ENCODE measurements at regions not wholly inside any gene's neighbourhood (a gene's known extent, or its start where the extent isn't known, plus 50 kb on each side); places are given as distances from the start of the nearest gene placed in this dataset.

DNA sequence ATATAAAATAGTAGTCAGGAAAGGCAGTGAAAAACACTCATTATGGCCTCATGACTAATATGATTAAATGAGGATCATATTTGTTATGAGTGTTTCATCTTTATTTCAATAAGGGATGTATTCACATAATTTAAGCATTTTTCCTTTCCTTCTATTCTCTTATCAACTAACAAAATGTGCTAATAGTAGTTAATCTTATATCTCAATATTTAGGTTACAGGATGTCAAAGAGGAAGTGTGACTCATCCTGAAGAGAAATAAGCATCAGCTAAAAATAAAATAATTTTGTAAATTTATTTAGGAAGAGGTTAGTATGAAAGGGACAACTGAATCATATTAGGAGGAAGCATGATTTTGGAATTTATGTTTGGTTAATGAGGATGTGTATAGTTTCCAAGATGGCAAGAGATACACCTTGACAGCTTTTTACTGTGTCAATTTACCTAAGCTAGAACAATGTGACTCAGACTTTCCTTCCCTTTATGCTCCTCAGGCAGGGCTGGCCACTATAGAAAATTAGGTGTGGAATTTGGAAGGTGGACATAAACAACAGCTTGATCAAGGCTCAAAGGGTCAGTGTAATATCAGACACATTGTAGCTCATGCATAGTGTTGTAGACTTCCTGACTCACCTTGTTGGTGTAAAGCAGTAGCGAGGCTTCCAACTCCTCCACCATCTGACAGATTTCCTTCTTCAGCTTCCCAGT lies 172.7 kb downstream of the SLITRK1 start:
- no peak for DNase-seq (ENCODE audit: low read depth)
- TF ChIP-seq MYC (IDR thresholded peaks at IDR 0.05; ENCODE audit: low read depth, low read length) (no peak), CTCF (IDR thresholded peaks at IDR 0.05; ENCODE audit: low read depth, low read length) (no peak), POLR2A (IDR thresholded peaks at IDR 0.05; ENCODE audit: extremely low read depth, insufficient read length) (no peak)
- TF ChIP-seq, protein P1, sequence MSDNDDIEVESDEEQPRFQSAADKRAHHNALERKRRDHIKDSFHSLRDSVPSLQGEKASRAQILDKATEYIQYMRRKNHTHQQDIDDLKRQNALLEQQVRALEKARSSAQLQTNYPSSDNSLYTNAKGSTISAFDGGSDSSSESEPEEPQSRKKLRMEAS (IDR thresholded peaks at IDR 0.05; ENCODE audit: low read depth, low read length) = no peak
- no peak overlapping the region for H3K4me3 ChIP-seq (ENCODE audit: low read depth, low read length)

DNA sequence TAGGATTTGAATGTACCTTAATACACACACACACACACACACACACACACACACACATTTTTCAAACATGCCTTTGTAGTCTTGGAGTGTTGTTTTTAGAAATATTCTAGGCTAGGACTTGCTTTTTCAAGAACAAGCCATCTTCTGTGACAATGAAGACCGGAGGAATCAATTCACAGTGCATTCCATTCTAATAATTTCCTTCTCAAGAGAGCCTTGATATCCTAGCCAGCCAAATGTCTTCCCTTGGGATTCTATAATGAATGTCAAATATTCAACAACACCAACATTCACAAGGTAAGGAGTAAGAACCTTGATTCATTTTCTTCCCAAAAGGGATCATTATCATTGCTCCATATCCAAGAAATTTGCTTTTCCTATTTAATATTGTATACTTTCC lies 180.3 kb downstream of the SLITRK1 start:
- no peak overlapping the region for H3K4me3 ChIP-seq (ENCODE audit: low read depth, low read length)
- TF ChIP-seq MYC (IDR thresholded peaks at IDR 0.05; ENCODE audit: low read depth, low read length) (no peak), CTCF (IDR thresholded peaks at IDR 0.05; ENCODE audit: low read depth, low read length) (no peak), POLR2A (IDR thresholded peaks at IDR 0.05; ENCODE audit: extremely low read depth, insufficient read length) (no peak)
- TF ChIP-seq, protein P1 (IDR thresholded peaks at IDR 0.05; ENCODE audit: low read depth, low read length) = no peak
- DNase-seq (ENCODE audit: low read depth) = no peak

- no peak for DNase-seq (ENCODE audit: low read depth)
Observed at GRCh38 chr13:83692800-83693199, 189.5 kb downstream of the SLITRK1 start.

GRCh38 chr13:83691966-83692365 lies 190.3 kb downstream of the SLITRK1 start:
- no peak overlapping the region for H3K4me3 ChIP-seq (ENCODE audit: low read depth, low read length)
- no peak for TF ChIP-seq CTCF (IDR thresholded peaks at IDR 0.05; ENCODE audit: low read depth, low read length)
- no peak for TF ChIP-seq POLR2A (IDR thresholded peaks at IDR 0.05; ENCODE audit: extremely low read depth, insufficient read length)
- TF ChIP-seq MYC (IDR thresholded peaks at IDR 0.05; ENCODE audit: low read depth, low read length) = no peak
- TF ChIP-seq, protein P1 (IDR thresholded peaks at IDR 0.05; ENCODE audit: low read depth, low read length) = no peak

More at GRCh38 chr13:83692800-83693199, 189.5 kb downstream of the SLITRK1 start:
- no peak overlapping the region for H3K4me3 ChIP-seq (ENCODE audit: low read depth, low read length)
- TF ChIP-seq, protein P1 (IDR thresholded peaks at IDR 0.05; ENCODE audit: low read depth, low read length) = no peak
- TF ChIP-seq POLR2A (IDR thresholded peaks at IDR 0.05; ENCODE audit: extremely low read depth, insufficient read length) (no peak), MYC (IDR thresholded peaks at IDR 0.05; ENCODE audit: low read depth, low read length) (no peak), CTCF (IDR thresholded peaks at IDR 0.05; ENCODE audit: low read depth, low read length) (no peak)

DNA sequence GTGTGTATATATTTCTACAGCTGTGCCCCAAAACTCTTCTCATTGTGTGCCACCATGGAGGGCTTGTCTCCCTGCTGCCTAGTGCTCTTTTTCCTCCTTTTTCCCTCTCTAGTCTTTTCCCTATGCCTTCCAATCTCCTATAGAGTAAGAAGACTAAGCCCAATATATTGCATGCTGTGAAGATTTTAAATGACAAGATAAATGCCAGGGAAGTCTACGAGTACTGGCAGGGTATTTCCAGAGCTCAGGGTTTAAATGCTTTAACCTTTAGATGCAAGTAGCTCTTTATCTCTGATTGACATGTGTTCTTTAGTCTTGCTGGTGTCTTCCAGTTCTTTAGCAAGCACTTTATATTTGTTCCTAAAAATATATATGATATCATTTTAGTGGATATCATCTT lies 200.7 kb downstream of the SLITRK1 start:
- TF ChIP-seq, protein P1 (IDR thresholded peaks at IDR 0.05; ENCODE audit: low read depth, low read length) = no peak
- TF ChIP-seq CTCF (IDR thresholded peaks at IDR 0.05; ENCODE audit: low read depth, low read length) (no peak), MYC (IDR thresholded peaks at IDR 0.05; ENCODE audit: low read depth, low read length) (no peak), POLR2A (IDR thresholded peaks at IDR 0.05; ENCODE audit: extremely low read depth, insufficient read length) (no peak)
- DNase-seq (ENCODE audit: low read depth) = no peak
- no peak overlapping the region for H3K4me3 ChIP-seq (ENCODE audit: low read depth, low read length)

More at GRCh38 chr13:83691966-83692365, 190.3 kb downstream of the SLITRK1 start:
- DNase-seq (ENCODE audit: low read depth) = no peak
